AG04450 (cell line): ENCODE measurements at regions not wholly inside any gene's neighbourhood (a gene's known extent, or its start where the extent isn't known, plus 50 kb on each side); places are given as distances from the start of the nearest gene placed in this dataset.
"Not testable (repeated sequence)": the region's sequence is repeated elsewhere in the genome, so short reads cannot be mapped to it uniquely, and the experiment has no call there.

Source experiments
- CTCF ChIA-PET: fragments of 300-600, 350-600 bp; formaldehyde crosslinking; extraction: SDS; loops from one replicate; lab custom pipeline; 2022; ENCODE audit warnings: antibody characterized with exemption, inconsistent platforms; lab: Charles Lee
- POLR2A ChIA-PET: fragments of 350-600 bp; formaldehyde crosslinking; extraction: SDS; loops from one replicate; lab custom pipeline; 2021; ENCODE audit warnings: antibody characterized with exemption, inconsistent platforms; lab: Yijun Ruan, JAX
- DNase-seq: peaks from one replicate; pipeline ENCODE4 v3.0.0-alpha.2; 2011; ENCODE audit warnings: low read depth, low spot score
- H3K27ac ChIP-seq: one replicate; pipeline ENCODE4 v1.5.1; 2012; ENCODE audit warnings: low read depth, low read length, control low read depth
- H3K27me3 ChIP-seq: one replicate; pipeline ENCODE4 v1.6.0; 2012; ENCODE audit warnings: low read length; ENCODE audit not compliant: control insufficient read depth, insufficient read depth
- H3K4me3 ChIP-seq: 2 replicates; pipeline ENCODE4 v1.5.1; 2011; ENCODE audit warnings: mild to moderate bottlenecking, low read depth, low read length, control low read depth
- H3K9me3 ChIP-seq: 2 replicates; pipeline ENCODE4 v1.5.1; 2012; ENCODE audit warnings: low read length; ENCODE audit not compliant: control insufficient read depth, insufficient read depth
- CTCF ChIP-seq: IDR thresholded peaks from 2 replicates; pipeline ENCODE4 v1.5.1; 2011; ENCODE audit warnings: low read depth, low read length, control low read depth, inconsistent platforms

- ChIA-PET POLR2A (no interaction called here), CTCF (no interaction called here)
- Histone ChIP-seq H3K27ac (no peak overlapping the region), H3K27me3 (no peaks in the 10 kb centered on the region), H3K4me3 (no peak overlapping the region), H3K9me3 (no peaks in the 10 kb centered on the region)
- no peak for TF ChIP-seq CTCF
- no peak for DNase-seq
Measured at GRCh38 chrX:17986440-17986839, 125.3 kb upstream of the RAI2 start.

GRCh38 chrX:17984415-17984814, 123.3 kb upstream of the RAI2 start:
- CTCF ChIA-PET: no interaction called here
- POLR2A ChIA-PET: no interaction called here
- H3K27ac ChIP-seq: no peak overlapping the region
- H3K4me3 ChIP-seq: no peak overlapping the region
- H3K9me3 ChIP-seq: no peaks in the 10 kb centered on the region
- no peaks in the 10 kb centered on the region for H3K27me3 ChIP-seq
- TF ChIP-seq CTCF: no peak
- DNase-seq: no peak

DNA sequence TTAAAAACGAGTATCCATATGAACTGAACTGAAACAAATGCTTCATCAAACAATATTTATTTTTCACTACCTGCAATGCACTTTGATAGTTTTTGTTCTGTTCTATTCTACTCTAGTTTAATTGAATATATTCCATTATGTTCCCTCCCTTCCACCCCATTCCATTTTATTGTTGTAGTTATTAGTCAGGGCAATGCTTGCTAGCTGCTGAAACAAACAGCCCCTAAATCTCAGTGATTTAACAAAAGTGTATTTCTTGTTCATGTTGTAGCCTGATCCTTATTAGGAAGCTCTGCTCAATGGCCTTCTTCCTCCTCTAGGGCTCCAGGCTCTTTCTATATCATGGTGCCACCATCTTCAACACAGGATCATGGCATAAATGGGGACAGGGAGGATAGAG, 122.3 kb upstream of the RAI2 start:
- DNase-seq: no peak
- ChIA-PET POLR2A (no interaction called here), CTCF (no interaction called here)
- H3K4me3 ChIP-seq: no peak overlapping the region
- no peaks in the 10 kb centered on the region for H3K27me3 ChIP-seq
- no peaks in the 10 kb centered on the region for H3K9me3 ChIP-seq
- no peak overlapping the region for H3K27ac ChIP-seq
- TF ChIP-seq CTCF: no peak

DNA sequence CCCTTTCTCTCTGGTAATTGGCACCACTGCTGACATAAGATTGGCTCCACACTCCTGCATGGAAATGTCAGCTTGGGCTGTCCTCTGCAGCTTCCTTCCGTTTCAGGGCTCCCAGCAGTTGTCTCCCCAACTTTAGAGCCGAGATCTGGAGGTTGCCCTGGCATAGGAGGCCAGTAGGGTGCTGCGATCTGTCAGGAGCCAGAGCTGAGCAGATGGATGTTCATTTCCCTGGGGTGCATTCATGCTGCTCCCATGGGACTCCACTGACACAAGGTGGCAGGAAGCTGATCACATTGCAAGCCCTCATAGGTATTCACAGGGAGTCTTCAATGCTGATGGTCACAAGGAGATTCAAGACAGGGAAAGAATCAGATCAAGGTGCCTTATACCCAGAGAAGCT, 116.6 kb upstream of the RAI2 start:
- no peaks in the 10 kb centered on the region for H3K9me3 ChIP-seq
- no peak overlapping the region for H3K4me3 ChIP-seq
- no peak for DNase-seq
- no peak overlapping the region for H3K27ac ChIP-seq
- no peaks in the 10 kb centered on the region for H3K27me3 ChIP-seq
- TF ChIP-seq CTCF: no peak
- POLR2A ChIA-PET: no interaction called here
- CTCF ChIA-PET: no interaction called here

GRCh38 chrX:17976955-17977354, 115.9 kb upstream of the RAI2 start:
- no peaks in the 10 kb centered on the region for H3K9me3 ChIP-seq
- POLR2A ChIA-PET: no interaction called here
- H3K4me3 ChIP-seq: no peak overlapping the region
- no peaks in the 10 kb centered on the region for H3K27me3 ChIP-seq
- CTCF ChIA-PET: no interaction called here
- TF ChIP-seq CTCF: no peak
- H3K27ac ChIP-seq: no peak overlapping the region
- no peak for DNase-seq

DNA sequence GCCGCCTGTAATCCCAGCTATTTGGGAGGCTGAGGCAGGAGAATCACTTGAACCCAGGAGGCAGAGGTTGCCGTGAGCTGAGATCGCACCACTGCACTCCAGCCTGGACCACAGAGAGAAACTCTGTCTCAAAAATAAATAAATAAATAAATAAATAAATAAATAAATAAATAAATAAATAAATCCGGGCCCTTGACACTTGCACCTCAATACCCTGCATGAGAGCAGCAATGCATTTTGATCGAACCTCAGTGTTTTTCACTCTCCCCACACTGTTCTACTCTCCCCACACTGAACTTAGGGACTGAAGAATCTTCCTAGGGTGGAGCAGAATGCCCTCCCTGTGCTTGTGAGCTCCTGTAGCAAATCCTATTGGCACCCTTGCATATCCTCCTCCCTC, 114.3 kb upstream of the RAI2 start:
- POLR2A ChIA-PET: interaction anchor here (0.6 kb wide), 1 partner anchor 1058 kb away, joined by 9 read pairs; no protein-coding TSS in a partner anchor
- DNase-seq: not testable (repeated sequence)

More for the DNA sequence above, 114.3 kb upstream of the RAI2 start:
- H3K27me3 ChIP-seq, H3K4me3 ChIP-seq, H3K27ac ChIP-seq, H3K9me3 ChIP-seq: not testable (repeated sequence)
- CTCF ChIA-PET: interaction anchor here (0.6 kb wide), 1 partner anchor 353 kb away, joined by 7 read pairs; no protein-coding TSS in a partner anchor
